Esophagus squamous epithelium (tissue), 5 donors: ENCODE measurements at regions not wholly inside any gene's neighbourhood (a gene's known extent, or its start where the extent isn't known, plus 50 kb on each side); places are given as distances from the start of the nearest gene placed in this dataset.
A peak's percentile ranks its signal among the peaks of the same experiment; 100 is the strongest.

ENCODE experiments used
- DNase-seq: peaks from one replicate; lab custom pipeline; 2025; lab: John Stamatoyannopoulos, UW
- H3K27ac ChIP-seq, 4 donors: fragments of 200-600 bp; sonication (generic); one replicate each; pipeline ENCODE4 v1.5.1; 2016 to 2019; ENCODE audit warnings: mild to moderate bottlenecking in 1 of 4
- H3K27me3 ChIP-seq, 4 donors: fragments of 200-600 bp; sonication (generic); 1 replicate in 3 of 4; 2 replicates in 1 of 4; pipeline versions ENCODE4 v1.5.1 to v1.6.0; 2017 to 2021; ENCODE audit warnings: antibody characterized with exemption in 1 of 4
- H3K36me3 ChIP-seq, 3 donors: fragments of 200-600 bp; sonication (generic); one replicate each; pipeline ENCODE4 v1.5.1; 2016 to 2019
- H3K4me1 ChIP-seq, 3 donors: fragments of 200-600 bp; sonication (generic); one replicate each; pipeline ENCODE4 v1.5.1; 2017 to 2019
- H3K4me3 ChIP-seq, 4 donors: fragments of 200-600 bp; sonication (generic); 1 replicate in 3 of 4; 2 replicates in 1 of 4; pipeline ENCODE4 v1.5.1; 2016 to 2019; ENCODE audit warnings: mild to moderate bottlenecking in 2 of 4, moderate library complexity in 1 of 4
- H3K9me3 ChIP-seq, 3 donors: fragments of 200-600 bp; sonication (generic); one replicate each; pipeline ENCODE4 v1.5.1; 2016 to 2019
- CTCF ChIP-seq, 6 experiments: fragments of 450-650 bp in 4 of 6; fragments of 200-600 bp in 2 of 6; sonication (generic) in 2 of 6; IDR thresholded peaks; one replicate each; pipeline ENCODE4 v1.5.1; 2016 to 2019; ENCODE audit warnings: antibody characterized with exemption in 6 of 6, mild to moderate bottlenecking in 4 of 6, moderate library complexity in 4 of 6
- POLR2A ChIP-seq, 4 donors: fragments of 450-650 bp; IDR thresholded peaks; one replicate each; pipeline ENCODE4 v1.6.1; 2017; ENCODE audit warnings: antibody characterized with exemption in 4 of 4, mild to moderate bottlenecking in 4 of 4, moderate library complexity in 3 of 4
- WGBS, 2 donors: methylation state at CpG; one replicate each; pipeline ENCODE4 v1.1.5; 2018; 5-methylcytosine and 5-hydroxymethylcytosine counted together
- intact Hi-C: fragments of 100-400 bp; cut with DNase I; formaldehyde crosslinking; loops from one replicate; pipeline ENCODE4 v1.15.0; 2022
- donor health status: DM: yes; HTN: yes; CAD: no.

GRCh38 chr12:124388679-124389137, 93.8 kb downstream of the RFLNA start:
- no CpG with 5 or more reads among the region's 39 CpGs for WGBS, 2 donors
- intact Hi-C loops: no loop called here
- Histone ChIP-seq H3K27ac (peak overlapping the region; percentile 71 to 96 (median 87)), H3K9me3 (no peaks in the 10 kb centered on the region), H3K4me3 (peak overlapping the region; percentile 12 to 69 (median 48)), H3K36me3 (peaks cover 0 to 57% (median 6%) of the 10 kb centered on the region in 3 donors), H3K27me3 (no peaks in the 10 kb centered on the region), H3K4me1 (peaks cover 52 to 84% (median 69%) of the 10 kb centered on the region in 3 donors)
- no peak for TF ChIP-seq POLR2A (IDR thresholded peaks at IDR 0.05)
- DNase-seq: no peak

DNA sequence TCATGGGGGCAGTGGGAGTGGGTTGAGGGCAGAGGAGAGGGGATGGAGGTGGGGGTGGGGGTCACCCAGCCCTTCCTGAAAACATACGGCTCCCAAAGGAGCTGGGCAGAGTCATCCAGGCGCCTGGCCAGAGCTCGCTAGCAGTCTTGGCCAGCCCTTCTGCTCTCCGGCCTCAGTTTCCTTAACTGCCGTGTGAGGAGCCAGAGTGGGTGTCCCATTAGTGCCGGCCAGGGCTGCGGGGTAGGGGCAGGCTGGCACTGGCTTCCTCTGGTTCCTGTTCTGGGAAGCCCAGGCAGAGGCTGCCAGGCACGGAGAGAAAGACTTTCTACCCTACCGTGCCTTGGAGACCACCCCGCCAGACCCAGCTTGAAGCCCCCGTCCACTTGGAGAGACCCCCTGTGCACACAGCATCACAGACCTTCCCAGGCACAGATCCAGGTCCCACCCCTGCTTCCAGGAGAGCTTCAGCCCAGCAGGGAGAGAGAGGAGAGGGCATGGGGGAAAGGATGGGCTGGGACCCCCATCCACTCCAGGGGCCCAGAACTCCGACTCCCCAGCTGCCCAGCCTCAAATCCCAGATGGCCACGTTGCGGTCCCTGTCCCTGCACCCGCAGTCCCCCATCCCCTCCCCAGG, 93.3 kb downstream of the RFLNA start:
- Histone ChIP-seq H3K4me3 (peak overlapping the region; percentile 1 to 69 (median 48)), H3K9me3 (no peaks in the 10 kb centered on the region), H3K27ac (peak overlapping the region; percentile 71 to 96 (median 87)), H3K4me1 (peaks cover 46 to 80% (median 64%) of the 10 kb centered on the region in 3 donors), H3K36me3 (peaks cover 4 to 59% (median 6%) of the 10 kb centered on the region in 3 donors), H3K27me3 (no peaks in the 10 kb centered on the region)
- intact Hi-C loops: no loop called here
- no peak for TF ChIP-seq CTCF (IDR thresholded peaks at IDR 0.05)
- no peak for TF ChIP-seq POLR2A (IDR thresholded peaks at IDR 0.05)
- WGBS, 2 donors: 63 to 65% methylated on average over 6 to 7 of the region's 15 CpGs
- DNase-seq: no peak

GRCh38 chr12:124387528-124387911, 92.6 kb downstream of the RFLNA start:
- intact Hi-C loops: no loop called here
- Histone ChIP-seq H3K4me3 (peak overlapping the region in 3 of 4 donors; percentile 43 to 69 (median 52)), H3K4me1 (peaks cover 44 to 80% (median 57%) of the 10 kb centered on the region in 3 donors), H3K27me3 (no peaks in the 10 kb centered on the region), H3K36me3 (peaks cover 5 to 66% (median 6%) of the 10 kb centered on the region in 3 donors), H3K9me3 (no peaks in the 10 kb centered on the region), H3K27ac (peak overlapping the region; percentile 71 to 96 (median 87))
- TF ChIP-seq CTCF (IDR thresholded peaks at IDR 0.05) (no peak), POLR2A (IDR thresholded peaks at IDR 0.05) (no peak)
- 50 to 93% methylated on average over 3 to 4 of the region's 24 CpGs for WGBS, 2 donors
- DNase-seq: no peak

GRCh38 chr12:124386661-124387527, 92.0 kb downstream of the RFLNA start:
- H3K4me3 ChIP-seq: peak overlapping the region in 2 of 4 donors; percentile 52 to 69
- 55 to 69% methylated on average over 3 to 13 of the region's 23 CpGs for WGBS, 2 donors
- TF ChIP-seq POLR2A (IDR thresholded peaks at IDR 0.05) (no peak), CTCF (IDR thresholded peaks at IDR 0.05) (no peak)
- H3K4me1 ChIP-seq: peaks cover 48 to 80% (median 57%) of the 10 kb centered on the region in 3 donors
- no peaks in the 10 kb centered on the region for H3K27me3 ChIP-seq
- H3K9me3 ChIP-seq: no peaks in the 10 kb centered on the region
- DNase-seq: no peak
- H3K27ac ChIP-seq: peak overlapping the region in 3 of 4 donors; percentile 86 to 96 (median 88)
- intact Hi-C loops: no loop called here
- peaks cover 5 to 63% (median 6%) of the 10 kb centered on the region in 3 donors for H3K36me3 ChIP-seq

GRCh38 chr12:124386059-124386458, 91.2 kb downstream of the RFLNA start:
- H3K4me1 ChIP-seq: peaks cover 50 to 80% (median 61%) of the 10 kb centered on the region in 3 donors
- peaks cover 5 to 61% (median 6%) of the 10 kb centered on the region in 3 donors for H3K36me3 ChIP-seq
- no peaks in the 10 kb centered on the region for H3K9me3 ChIP-seq
- DNase-seq: no peak
- no peak overlapping the region for H3K4me3 ChIP-seq
- H3K27ac ChIP-seq: peak overlapping the region in 2 of 4 donors; percentile 6 to 49
- H3K27me3 ChIP-seq: no peaks in the 10 kb centered on the region
- TF ChIP-seq POLR2A (IDR thresholded peaks at IDR 0.05) (no peak), CTCF (IDR thresholded peaks at IDR 0.05) (no peak)
- 68% methylated on average over 4 of the region's 17 CpGs; no CpG with 5 or more reads in 1 of the 2 donors for WGBS, 2 donors
- intact Hi-C loops: no loop called here
